Endodermal cell (in vitro differentiated cells): ENCODE measurements at regions not wholly inside any gene's neighbourhood (a gene's known extent, or its start where the extent isn't known, plus 50 kb on each side); places are given as distances from the start of the nearest gene placed in this dataset.
"Not testable (repeated sequence)": the region's sequence is repeated elsewhere in the genome, so short reads cannot be mapped to it uniquely, and the experiment has no call there.

Experiments used
- DNase-seq: peaks from one replicate; pipeline ENCODE4 v3.0.0-alpha.2; 2017
- H3K27ac ChIP-seq: 2 replicates; pipeline ENCODE4 v1.5.1; 2013; ENCODE audit warnings: mild to moderate bottlenecking, low read depth, low read length, moderate library complexity
- H3K27me3 ChIP-seq: 2 replicates; pipeline ENCODE4 v1.6.1; 2013; ENCODE audit warnings: mild to moderate bottlenecking, low read length, moderate library complexity; ENCODE audit not compliant: insufficient read depth, control insufficient read depth, poor library complexity, severe bottlenecking
- H3K36me3 ChIP-seq: 2 replicates; pipeline ENCODE4 v1.7.0; 2013; ENCODE audit warnings: mild to moderate bottlenecking, low read length, moderate library complexity; ENCODE audit not compliant: control insufficient read depth, insufficient read depth
- H3K4me1 ChIP-seq: one replicate; pipeline ENCODE4 v1.7.0; 2013; ENCODE audit warnings: low read length; ENCODE audit not compliant: control insufficient read depth, insufficient read depth
- H3K4me3 ChIP-seq: 2 replicates; pipeline ENCODE4 v1.5.1; 2013; ENCODE audit warnings: mild to moderate bottlenecking, low read length, moderate library complexity
- H3K9ac ChIP-seq: 2 replicates; pipeline ENCODE4 v1.6.1; 2013; ENCODE audit warnings: mild to moderate bottlenecking, low read length, moderate library complexity; ENCODE audit not compliant: poor library complexity, severe bottlenecking; ENCODE audit errors: extremely low read depth
- H3K9me3 ChIP-seq: 2 replicates; pipeline ENCODE4 v1.6.1; 2013; ENCODE audit warnings: mild to moderate bottlenecking, low read length, moderate library complexity; ENCODE audit not compliant: control insufficient read depth
- H3K27ac Mint-ChIP-seq: 2 replicates; pipeline ENCODE4 v1.8.0; 2020; ENCODE audit warnings: mixed read lengths
- H3K27me3 Mint-ChIP-seq: 2 replicates; pipeline ENCODE4 v1.8.0; 2021; ENCODE audit warnings: mild to moderate bottlenecking, mixed read lengths; ENCODE audit not compliant: insufficient read depth
- H3K36me3 Mint-ChIP-seq: 2 replicates; pipeline ENCODE4 v1.8.0; 2020; ENCODE audit warnings: low read depth, mixed read lengths
- H3K4me1 Mint-ChIP-seq: 2 replicates; pipeline ENCODE4 v1.8.0; 2020; ENCODE audit warnings: mixed read lengths
- H3K4me3 Mint-ChIP-seq: 2 replicates; pipeline ENCODE4 v1.8.0; 2020; ENCODE audit warnings: mild to moderate bottlenecking, moderate library complexity, mixed read lengths
- H3K9me3 Mint-ChIP-seq: 2 replicates; pipeline ENCODE4 v1.8.0; 2020; ENCODE audit warnings: mild to moderate bottlenecking, mixed read lengths
- CTCF ChIP-seq: fragments of 200-600 bp; sonication (generic); conservative IDR thresholded peaks from 2 replicates; pipeline ENCODE4 v1.5.0; 2021; ENCODE audit warnings: antibody characterized with exemption, mild to moderate bottlenecking
- WGBS, 2 experiments: methylation state at CpG; one replicate each; pipeline versions ENCODE4 v1.1.5 to v1.1.7; 2013; ENCODE audit warnings: missing lambda C conversion rate in 2 of 2, mixed read lengths in 1 of 2; ENCODE audit not compliant: insufficient coverage in 1 of 2, insufficient read length in 1 of 2; 5-methylcytosine and 5-hydroxymethylcytosine counted together

- no peak for DNase-seq
- peaks cover 3% of the 10 kb centered on the region for H3K27me3 Mint-ChIP-seq
- no peak overlapping the region for H3K27ac Mint-ChIP-seq
- H3K36me3 Mint-ChIP-seq: no peaks in the 10 kb centered on the region
- no peaks in the 10 kb centered on the region for H3K4me1 ChIP-seq
- H3K27ac ChIP-seq: no peak overlapping the region
- no peak overlapping the region for H3K9ac ChIP-seq
- WGBS, 2 experiments: 81 to 88% methylated on average over 3 to 4 of the region's 4 CpGs
- H3K4me1 Mint-ChIP-seq: no peaks in the 10 kb centered on the region
- no peaks in the 10 kb centered on the region for H3K27me3 ChIP-seq
- no peaks in the 10 kb centered on the region for H3K9me3 Mint-ChIP-seq
- H3K9me3 ChIP-seq: no peaks in the 10 kb centered on the region
- H3K4me3 ChIP-seq: no peak overlapping the region
- H3K4me3 Mint-ChIP-seq: no peak overlapping the region
- H3K36me3 ChIP-seq: no peaks in the 10 kb centered on the region
- TF ChIP-seq CTCF: no peak
Observed at GRCh38 chr17:16888413-16889087, 83.4 kb downstream of the TNFRSF13B start.

- peaks cover 3% of the 10 kb centered on the region for H3K27me3 Mint-ChIP-seq
- DNase-seq: no peak
- Histone ChIP-seq H3K4me3 (no peak overlapping the region), H3K27ac (no peak overlapping the region), H3K9me3 (no peaks in the 10 kb centered on the region), H3K9ac (no peak overlapping the region), H3K4me1 (no peaks in the 10 kb centered on the region), H3K36me3 (no peaks in the 10 kb centered on the region), H3K27me3 (no peaks in the 10 kb centered on the region)
- H3K4me3 Mint-ChIP-seq: no peak overlapping the region
- H3K9me3 Mint-ChIP-seq: no peaks in the 10 kb centered on the region
- no peak overlapping the region for H3K27ac Mint-ChIP-seq
- 90% methylated on average over 3 to 4 of the region's 4 CpGs for WGBS, 2 experiments
- H3K4me1 Mint-ChIP-seq: no peaks in the 10 kb centered on the region
- no peak for TF ChIP-seq CTCF
- no peaks in the 10 kb centered on the region for H3K36me3 Mint-ChIP-seq
Observed at GRCh38 chr17:16887523-16888095, 84.3 kb downstream of the TNFRSF13B start.

DNA sequence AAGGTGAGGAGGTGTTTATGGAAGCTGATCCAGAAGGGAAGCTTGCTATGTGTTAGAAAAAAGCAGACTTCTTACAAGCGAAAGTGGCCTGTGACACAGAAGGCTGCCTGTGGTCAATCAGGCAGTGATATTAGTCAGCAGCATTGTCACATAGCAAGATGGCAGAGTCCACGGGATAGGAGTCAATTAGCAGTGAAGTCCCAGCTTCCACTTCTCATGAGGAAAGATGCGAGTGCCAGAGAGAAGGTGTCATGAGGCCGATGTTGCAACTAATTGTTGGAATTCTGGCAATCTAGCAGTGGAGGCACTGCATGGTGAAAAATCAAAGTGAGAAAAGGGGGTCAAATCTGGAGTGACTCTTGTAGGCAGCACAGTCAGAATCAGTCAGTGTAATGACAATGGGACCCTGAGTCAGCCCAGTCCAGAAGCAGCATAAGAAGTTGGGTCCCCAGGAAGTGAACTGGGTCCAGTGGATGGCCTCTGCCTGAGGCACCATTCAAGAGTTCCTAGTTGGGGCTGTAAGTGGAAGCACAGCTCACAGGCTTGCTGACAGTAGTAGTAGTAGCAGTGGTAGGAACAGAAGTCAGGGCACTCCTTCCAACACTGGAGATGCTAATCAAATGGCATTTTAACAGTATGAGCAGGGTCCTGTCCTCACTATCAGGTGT lies 85.1 kb downstream of the TNFRSF13B start:
- H3K36me3 Mint-ChIP-seq: no peaks in the 10 kb centered on the region
- no peak overlapping the region for H3K4me3 Mint-ChIP-seq

DNA sequence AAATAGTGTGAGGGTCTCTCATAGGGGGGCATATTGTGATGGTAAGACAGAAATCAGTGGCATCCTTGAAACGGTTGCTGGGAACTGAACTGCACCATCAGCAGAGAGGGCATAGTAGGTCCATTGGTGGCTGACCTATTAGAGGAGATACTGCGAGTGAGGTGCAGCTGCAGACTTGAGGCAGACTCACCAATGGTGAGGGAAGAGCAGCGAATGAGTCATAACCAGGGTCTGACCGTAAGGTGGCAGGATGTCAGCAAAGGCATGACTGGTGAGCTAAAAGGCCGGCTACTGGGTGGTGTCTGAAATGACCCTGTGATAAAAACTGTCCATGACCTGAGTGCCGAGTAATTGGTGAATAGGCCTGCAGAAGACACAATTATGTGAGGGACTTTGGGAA lies 86.7 kb downstream of the TNFRSF13B start:
- H3K36me3 ChIP-seq, H3K27me3 ChIP-seq, H3K9ac ChIP-seq, H3K9me3 ChIP-seq, H3K27ac ChIP-seq, H3K27ac Mint-ChIP-seq, H3K4me1 ChIP-seq, DNase-seq, H3K4me3 Mint-ChIP-seq, H3K27me3 Mint-ChIP-seq, H3K4me3 ChIP-seq, H3K9me3 Mint-ChIP-seq, H3K4me1 Mint-ChIP-seq, H3K36me3 Mint-ChIP-seq: not testable (repeated sequence)
- 79 to 100% methylated on average over 1 to 3 of the region's 6 CpGs for whole genome bisulfite sequencing, 2 experiments

More for the DNA sequence above, 85.1 kb downstream of the TNFRSF13B start:
- no peaks in the 10 kb centered on the region for H3K4me1 ChIP-seq
- no peak for DNase-seq
- Mint-ChIP-seq H3K27me3 (peaks cover 3% of the 10 kb centered on the region), H3K4me1 (no peaks in the 10 kb centered on the region), H3K27ac (no peak overlapping the region), H3K9me3 (no peaks in the 10 kb centered on the region)
- TF ChIP-seq CTCF: no peak
- 69 to 72% methylated on average over 4 of the region's 4 CpGs for WGBS, 2 experiments
- H3K9me3 ChIP-seq: no peaks in the 10 kb centered on the region
- no peak overlapping the region for H3K4me3 ChIP-seq
- no peaks in the 10 kb centered on the region for H3K27me3 ChIP-seq
- no peaks in the 10 kb centered on the region for H3K36me3 ChIP-seq
- no peak overlapping the region for H3K27ac ChIP-seq
- H3K9ac ChIP-seq: no peak overlapping the region

GRCh38 chr17:16882926-16883265 lies 89.0 kb downstream of the TNFRSF13B start:
- not testable (repeated sequence) for H3K4me3 ChIP-seq

More at GRCh38 chr17:16882926-16883265, 89.0 kb downstream of the TNFRSF13B start:
- not testable (repeated sequence) for H3K27me3 Mint-ChIP-seq, H3K27me3 ChIP-seq, H3K4me1 Mint-ChIP-seq, H3K4me1 ChIP-seq, DNase-seq, H3K9ac ChIP-seq, H3K27ac Mint-ChIP-seq, H3K27ac ChIP-seq, H3K4me3 Mint-ChIP-seq, H3K9me3 ChIP-seq, H3K36me3 Mint-ChIP-seq, H3K36me3 ChIP-seq, H3K9me3 Mint-ChIP-seq
- 91 to 95% methylated on average over 6 to 7 of the region's 7 CpGs for WGBS, 2 experiments
